ENCODE measurements at regions not wholly inside any gene's neighbourhood (a gene's known extent, or its start where the extent isn't known, plus 50 kb on each side); places are given as distances from the start of the nearest gene placed in this dataset.

DNA sequence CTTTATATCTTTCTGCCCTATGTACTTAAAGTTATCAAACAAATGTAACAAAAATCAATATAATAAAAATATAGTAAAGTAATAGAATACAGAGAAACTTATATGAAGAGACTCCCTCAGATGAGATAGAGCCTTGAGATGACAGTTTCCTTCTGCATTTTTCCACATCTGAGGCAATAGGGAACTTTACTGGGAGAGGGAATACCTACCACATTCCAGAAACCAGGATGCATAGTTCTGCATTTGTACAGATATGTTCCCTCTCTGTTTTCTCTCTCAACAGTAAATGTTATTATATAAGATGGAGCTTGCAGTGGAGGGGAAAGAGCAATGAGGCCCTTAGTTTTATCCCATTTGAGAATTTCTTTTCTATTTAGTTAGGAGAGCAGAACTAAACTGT, 109.6 kb upstream of the KCNN2 start:
- DNase-seq (ENCODE audit: low spot score) = no peak

DNA sequence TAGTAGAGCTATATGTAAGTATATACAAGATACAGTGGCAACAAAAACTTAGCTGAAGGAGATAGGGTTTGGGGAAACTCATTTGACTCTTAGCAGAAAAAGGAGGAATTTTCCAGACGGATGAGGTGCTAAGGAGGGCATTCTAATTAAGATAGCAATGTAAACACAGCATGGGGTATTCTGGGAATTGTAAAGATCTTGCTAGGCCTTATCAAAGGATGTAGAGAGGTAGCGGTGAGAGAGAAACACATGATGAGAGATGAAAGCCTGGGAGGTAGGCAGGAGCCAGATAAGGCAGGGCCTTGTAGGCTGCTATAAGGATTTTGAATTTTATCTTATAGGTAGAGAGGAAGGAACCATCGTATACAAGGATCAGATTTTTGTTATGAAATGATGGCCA, 106.6 kb upstream of the KCNN2 start:
- DNase-seq (ENCODE audit: low spot score) = no peak

DNA sequence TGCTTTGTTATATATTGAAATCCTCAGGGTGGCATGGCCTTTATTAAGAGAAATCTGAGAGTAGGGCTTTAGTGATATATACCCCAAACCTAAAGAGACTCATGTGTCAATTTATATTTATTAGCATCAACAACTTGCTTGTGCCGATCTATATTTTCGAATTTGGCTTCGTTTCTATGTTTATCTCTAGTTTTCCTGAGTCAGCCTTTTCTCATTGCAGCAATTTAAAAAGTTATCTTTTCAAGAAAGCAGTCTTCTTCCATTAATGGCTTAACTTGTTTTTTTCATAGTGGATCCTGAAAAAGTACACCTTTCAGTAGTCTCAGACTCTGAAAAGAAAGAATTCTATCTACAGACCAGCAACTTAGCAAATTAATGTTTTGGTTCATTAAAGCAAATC, 99.9 kb upstream of the KCNN2 start:
- no peak for DNase-seq (ENCODE audit: low spot score)

DNA sequence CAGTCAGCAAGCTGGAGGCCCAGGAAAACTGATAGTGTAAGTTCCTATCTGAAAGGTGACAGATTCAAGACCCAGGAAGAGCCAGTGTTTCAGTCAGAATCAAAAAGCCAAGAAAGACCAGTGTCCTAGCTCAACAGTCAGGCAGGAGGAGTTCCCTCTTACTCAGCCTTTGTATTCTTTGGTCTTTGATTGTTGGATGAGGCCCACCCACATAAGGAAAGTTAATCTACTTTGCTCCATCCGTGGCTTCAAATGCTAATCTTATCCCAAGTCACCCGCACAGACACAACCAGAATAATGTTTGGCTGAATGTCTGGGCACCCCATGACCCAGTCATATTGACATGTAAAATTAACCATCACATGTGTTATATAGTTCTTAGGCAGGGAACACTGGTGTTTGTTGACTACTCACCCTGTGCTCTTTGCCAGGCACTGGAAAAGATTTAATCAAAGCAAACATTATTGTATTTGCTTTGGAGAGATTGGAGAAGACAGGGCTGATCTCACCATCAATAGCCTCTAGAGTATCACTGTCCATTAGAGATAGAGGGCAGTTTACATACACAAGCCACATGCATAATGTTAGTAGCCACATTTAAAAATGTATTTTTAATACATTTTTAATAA, 96.3 kb upstream of the KCNN2 start:
- no peak for DNase-seq (ENCODE audit: low spot score)

DNA sequence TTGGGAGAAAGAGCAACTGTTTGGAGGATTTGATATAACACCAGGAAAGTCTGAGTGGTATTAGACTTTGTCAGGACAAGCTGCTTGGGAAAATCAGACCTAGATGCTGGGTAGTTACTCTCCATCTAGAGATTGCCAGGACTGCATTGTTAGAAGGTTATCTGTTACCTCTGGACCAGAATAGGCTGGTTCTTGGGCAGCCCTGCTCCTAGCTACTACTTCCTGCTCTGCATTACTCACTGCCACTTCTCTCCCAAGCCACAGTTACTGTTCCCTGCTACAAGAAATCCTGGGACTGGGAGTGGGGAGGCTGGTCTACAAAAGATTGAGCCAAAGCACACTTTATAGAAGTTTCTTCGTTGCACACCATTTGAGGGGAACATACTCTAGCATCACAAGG, 95.5 kb upstream of the KCNN2 start:
- DNase-seq (ENCODE audit: low spot score) = no peak

DNA sequence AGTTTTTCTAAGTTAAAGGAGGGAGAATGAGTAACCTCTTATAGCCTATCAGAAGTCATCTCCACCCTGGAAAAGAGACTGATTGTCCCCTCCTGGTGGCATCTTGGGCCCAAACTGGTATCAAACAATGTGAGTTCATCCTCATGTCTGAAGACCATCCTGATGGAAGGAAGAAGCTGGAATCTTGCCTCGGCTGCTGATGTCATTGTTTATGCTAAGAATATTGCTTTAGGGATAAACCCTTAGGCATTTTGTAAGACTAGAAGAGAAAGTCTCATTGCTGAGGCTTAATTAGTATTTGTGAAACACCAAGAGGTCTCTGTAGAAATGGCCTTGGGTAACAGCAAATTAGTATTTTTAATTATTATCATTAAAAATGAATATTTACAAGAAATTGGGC, 65.7 kb upstream of the KCNN2 start:
- DNase-seq (ENCODE audit: low spot score) = no peak

DNA sequence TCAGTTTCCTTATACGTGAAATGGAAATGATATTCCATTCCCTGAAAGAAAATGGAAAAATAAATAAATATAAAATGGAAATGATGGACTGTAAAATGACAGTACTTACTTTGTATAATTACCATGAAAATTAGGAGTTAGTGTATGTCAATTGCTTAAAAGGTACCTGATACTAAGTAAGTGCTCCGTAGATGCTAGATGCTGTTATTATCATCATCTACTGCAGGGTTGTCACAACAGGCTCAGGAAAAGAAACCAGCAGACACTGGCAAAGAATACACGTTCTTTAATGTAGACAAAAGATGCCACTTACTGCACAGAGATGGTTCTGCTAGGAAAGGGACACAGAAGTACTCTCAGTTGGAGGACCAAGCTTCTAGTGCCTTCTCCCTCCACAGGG, 64.0 kb upstream of the KCNN2 start:
- DNase-seq (ENCODE audit: low spot score) = no peak

DNA sequence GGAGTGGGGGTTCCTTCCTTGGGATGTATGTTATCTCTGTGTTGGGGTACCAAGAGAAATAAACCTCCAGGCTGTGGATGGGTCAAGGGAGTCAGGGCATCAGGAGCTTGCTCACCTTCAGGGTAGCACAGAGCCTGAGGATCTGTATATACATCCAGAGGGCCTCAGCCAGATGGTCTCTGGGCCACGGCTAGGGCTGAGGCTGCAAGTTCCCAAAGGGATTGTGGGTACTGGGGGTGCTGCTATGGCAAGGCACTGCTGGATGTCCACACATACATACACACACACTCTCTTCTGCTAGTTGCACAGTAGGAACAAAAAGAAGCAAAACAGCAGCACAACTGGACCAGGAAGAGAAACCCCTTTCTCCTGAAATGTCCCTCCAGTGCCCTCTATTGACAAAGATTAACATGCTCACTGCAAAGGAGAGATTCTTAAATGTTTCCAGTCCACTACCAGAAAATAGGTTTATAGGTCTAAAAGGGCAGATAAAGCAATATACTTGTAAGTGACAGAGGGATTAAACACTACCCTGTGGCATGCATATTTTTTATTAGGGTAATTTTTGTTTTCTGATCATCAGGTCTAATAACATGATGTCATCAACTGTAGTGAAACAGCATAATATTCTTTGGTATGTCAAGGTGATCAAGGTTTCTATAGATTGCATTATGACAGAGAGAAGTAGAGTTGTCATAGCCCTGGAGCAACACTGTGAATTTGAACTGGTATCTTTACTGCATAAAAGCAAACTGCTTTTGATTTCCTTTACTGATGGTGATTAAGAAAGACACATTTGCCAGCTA, 56.3 kb upstream of the KCNN2 start:
- DNase-seq (ENCODE audit: low spot score) = no peak

DNA sequence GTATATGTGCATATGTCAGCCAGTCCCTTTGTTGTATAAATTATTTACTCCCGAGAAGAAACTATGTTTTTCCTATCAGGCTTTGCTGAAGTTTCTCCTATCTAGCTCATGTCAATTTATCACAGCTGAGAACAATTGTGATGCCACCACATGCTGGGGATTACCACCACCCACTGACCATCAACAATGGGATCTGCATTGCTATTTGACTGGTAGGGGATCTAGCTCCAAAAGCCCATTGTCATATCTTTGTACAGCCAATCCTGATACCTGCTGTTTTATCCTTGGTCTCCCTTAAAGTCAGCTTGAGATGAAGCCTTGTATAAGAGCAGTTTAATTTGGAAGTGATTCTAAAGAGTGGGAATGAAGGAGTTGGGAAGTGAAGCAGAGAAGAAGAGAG, 53.9 kb upstream of the KCNN2 start:
- DNase-seq (ENCODE audit: low spot score) = no peak

DNA sequence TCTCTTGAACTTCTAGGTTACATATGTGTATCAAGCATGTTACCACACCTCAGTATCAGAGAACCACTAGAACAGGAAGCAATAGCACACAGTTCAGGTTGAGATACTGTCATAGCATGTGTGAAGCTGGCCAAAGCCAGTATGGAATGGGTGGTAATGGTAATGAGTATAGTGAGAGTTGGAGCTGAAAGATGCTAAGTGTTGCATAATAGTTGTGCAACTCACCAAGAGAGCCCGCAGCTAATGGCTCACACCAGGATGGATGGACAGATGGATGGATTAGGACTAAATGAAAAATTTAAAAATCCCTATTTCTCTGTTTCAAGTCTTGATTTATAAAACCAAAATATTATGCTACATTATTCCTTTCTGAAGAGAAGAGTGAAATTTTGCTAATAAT, 53.4 kb upstream of the KCNN2 start:
- no peak for DNase-seq (ENCODE audit: low spot score)

DNA sequence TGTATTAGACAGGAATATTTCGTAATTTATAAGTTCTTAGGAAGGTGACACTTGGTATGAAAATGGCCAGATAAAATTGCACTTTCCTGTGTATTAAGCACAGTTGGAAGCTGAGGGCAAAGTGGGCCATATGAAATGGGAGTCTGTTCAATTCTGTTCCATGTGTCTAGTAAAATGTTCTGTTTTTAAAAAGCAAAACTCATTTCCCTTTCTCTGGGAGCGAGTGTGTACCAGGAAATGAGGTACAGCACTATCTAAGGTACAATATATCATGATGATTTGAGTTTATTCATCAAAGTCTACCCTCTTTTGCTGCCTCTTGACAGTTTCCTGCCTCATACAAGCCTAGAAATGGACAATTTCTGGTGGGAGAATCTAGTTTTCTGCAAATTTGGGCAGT, 51.2 kb upstream of the KCNN2 start:
- DNase-seq (ENCODE audit: low spot score) = no peak

DNA sequence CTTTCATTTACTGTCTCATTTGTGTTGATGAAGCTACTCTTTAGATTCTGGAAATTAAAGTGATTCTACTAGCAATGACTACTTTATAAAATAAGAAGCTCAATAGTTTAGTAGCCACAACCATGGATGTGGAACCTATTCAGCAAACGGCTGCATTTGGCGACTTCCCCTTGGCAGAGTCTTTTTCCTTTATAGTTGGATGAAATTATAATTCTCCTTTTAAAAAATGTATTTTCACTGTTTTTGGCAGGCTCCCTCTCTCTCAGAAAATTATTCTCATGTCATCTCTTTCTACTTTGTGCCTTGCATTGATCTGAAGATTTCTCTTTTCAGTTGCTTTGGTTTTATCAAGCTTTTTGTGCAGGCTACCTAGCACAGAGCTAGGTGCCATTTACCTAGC, 50.6 kb upstream of the KCNN2 start:
- DNase-seq (ENCODE audit: low spot score) = no peak

DNA sequence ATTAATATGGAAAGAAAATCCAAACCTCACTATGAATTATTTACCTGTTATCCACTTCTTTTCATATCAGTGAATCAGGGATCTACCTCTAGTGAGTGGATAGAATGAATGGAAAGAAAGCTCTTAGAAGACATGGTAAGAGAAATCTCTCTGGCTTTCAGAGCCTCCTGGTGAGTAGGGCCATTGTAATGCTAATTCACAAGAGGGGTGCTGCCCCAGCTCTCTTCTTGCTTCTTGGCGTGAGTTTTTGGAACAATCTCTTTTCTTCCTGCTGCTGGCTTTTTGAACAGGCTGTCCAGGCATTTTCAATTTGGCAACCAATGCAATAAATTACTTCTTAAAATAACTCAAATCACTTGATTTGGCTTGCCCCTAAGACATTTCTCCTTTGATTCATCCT, 49.9 kb upstream of the KCNN2 start:
- DNase-seq (ENCODE audit: low spot score) = no peak

Data from activated CD4-positive, alpha-beta T cell treated with anti-CD3 and anti-CD28 coated beads, Interleukin-2, Interleukin-4, amounts not matched to agents 100 ng/mL and 50 ng/mL, durations not matched to agents 16 hours and 8 hours (primary cell).